H1 (cell line): ENCODE measurements at regions not wholly inside any gene's neighbourhood (a gene's known extent, or its start where the extent isn't known, plus 50 kb on each side); places are given as distances from the start of the nearest gene placed in this dataset.

ENCODE experiments used
- BCL11A ChIP-seq, 2 experiments: IDR thresholded peaks; one replicate each; pipeline ENCODE4 v1.6.1; 2011; ENCODE audit warnings: low read depth in 2 of 2, low read length in 2 of 2, mild to moderate bottlenecking in 2 of 2
- BRCA1 ChIP-seq: IDR thresholded peaks from 2 replicates; pipeline ENCODE4 v1.6.1; 2012; ENCODE audit warnings: low read depth, low read length, improper control_type of control experiment
- HDAC2 ChIP-seq, 2 experiments: fragments of 300-600 bp in 1 of 2; sonication (generic) in 1 of 2; IDR thresholded peaks; 2 replicates each; pipeline ENCODE4 v1.6.1; 2011 to 2012; ENCODE audit warnings: low read depth in 2 of 2, low read length in 2 of 2, mild to moderate bottlenecking in 2 of 2, moderate library complexity in 2 of 2, borderline replicate concordance in 1 of 2, inconsistent platforms in 1 of 2
- HDAC6 ChIP-seq: IDR thresholded peaks from one replicate; pipeline ENCODE4 v1.7.1; 2012; ENCODE audit warnings: low read depth, mild to moderate bottlenecking, inconsistent platforms, low read length, moderate library complexity
- JUN ChIP-seq: IDR thresholded peaks from 2 replicates; pipeline ENCODE4 v1.6.1; 2011; ENCODE audit warnings: low read depth, mild to moderate bottlenecking, improper control_type of control experiment, low read length
- SAP30 ChIP-seq: fragments of 300-600 bp; sonication (generic); IDR thresholded peaks from 2 replicates; pipeline ENCODE4 v1.7.1; 2012; ENCODE audit warnings: low read length, moderate library complexity, mild to moderate bottlenecking, inconsistent platforms; ENCODE audit not compliant: insufficient read depth, insufficient replicate concordance

DNA sequence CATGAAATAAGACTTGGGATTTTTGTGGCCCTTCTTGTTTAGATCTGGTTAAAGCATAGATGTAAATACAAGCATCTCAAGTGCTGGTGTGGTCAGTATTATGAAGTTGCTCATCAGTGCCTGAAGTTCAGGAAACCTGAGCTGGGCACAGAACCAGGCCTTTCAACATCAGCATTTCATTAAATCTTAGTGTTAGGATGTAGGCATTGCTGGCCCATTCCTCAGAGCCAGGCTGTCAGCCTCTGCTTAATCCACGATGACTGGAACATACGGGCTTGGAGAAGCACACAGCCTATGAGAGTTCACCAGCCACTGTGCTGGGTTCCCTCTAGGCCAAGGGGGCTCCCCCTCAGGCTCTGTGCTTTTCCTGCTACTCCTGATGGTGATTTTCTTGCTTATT lies 270.2 kb downstream of the EN1 start (continued):
- TF ChIP-seq BCL11A (IDR thresholded peaks at IDR 0.05; ENCODE audit: low read depth in 2 of 2, low read length in 2 of 2) (no peak), HDAC6 (no peak), JUN (no peak), BRCA1 (no peak), SAP30 (no peak), HDAC2 (IDR thresholded peaks at IDR 0.05; ENCODE audit: borderline replicate concordance in 1 of 2, low read depth in 2 of 2, low read length in 2 of 2) (no peak)
- TF ChIP-seq, all 59 proteins: peak for 0
